ENCODE measurements at regions not wholly inside any gene's neighbourhood (a gene's known extent, or its start where the extent isn't known, plus 50 kb on each side); places are given as distances from the start of the nearest gene placed in this dataset.
"Not testable (repeated sequence)": the region's sequence is repeated elsewhere in the genome, so short reads cannot be mapped to it uniquely, and the experiment has no call there.

DNA sequence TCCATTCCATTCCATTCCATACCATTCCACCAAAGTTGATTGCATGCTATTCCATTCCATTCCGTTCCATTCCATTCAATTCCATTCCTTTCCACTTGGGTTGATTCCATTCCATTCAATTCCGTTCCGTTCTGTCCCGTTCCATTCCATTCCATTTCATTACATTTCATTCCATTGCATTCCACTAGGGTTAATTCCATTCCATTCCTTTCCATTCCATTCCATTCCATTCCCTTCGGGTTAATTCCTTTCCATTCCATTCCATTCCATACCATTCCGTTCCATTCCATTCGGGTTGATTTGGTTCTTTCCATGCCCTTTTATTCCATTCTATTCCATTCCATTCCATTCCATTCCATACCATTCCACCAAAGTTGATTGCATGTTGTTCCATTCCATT is 131.9 kb downstream of the CWH43 start:
- DNase-seq (ENCODE audit: low spot score), result not testable (repeated sequence)

GRCh38 chr4:49118379-49119212 is 132.5 kb downstream of the CWH43 start:
- not testable (repeated sequence) for DNase-seq (ENCODE audit: low spot score)

- not testable (repeated sequence) for DNase-seq (ENCODE audit: low spot score)
Measured at GRCh38 chr4:49119345-49119744, 133.3 kb downstream of the CWH43 start.

DNA sequence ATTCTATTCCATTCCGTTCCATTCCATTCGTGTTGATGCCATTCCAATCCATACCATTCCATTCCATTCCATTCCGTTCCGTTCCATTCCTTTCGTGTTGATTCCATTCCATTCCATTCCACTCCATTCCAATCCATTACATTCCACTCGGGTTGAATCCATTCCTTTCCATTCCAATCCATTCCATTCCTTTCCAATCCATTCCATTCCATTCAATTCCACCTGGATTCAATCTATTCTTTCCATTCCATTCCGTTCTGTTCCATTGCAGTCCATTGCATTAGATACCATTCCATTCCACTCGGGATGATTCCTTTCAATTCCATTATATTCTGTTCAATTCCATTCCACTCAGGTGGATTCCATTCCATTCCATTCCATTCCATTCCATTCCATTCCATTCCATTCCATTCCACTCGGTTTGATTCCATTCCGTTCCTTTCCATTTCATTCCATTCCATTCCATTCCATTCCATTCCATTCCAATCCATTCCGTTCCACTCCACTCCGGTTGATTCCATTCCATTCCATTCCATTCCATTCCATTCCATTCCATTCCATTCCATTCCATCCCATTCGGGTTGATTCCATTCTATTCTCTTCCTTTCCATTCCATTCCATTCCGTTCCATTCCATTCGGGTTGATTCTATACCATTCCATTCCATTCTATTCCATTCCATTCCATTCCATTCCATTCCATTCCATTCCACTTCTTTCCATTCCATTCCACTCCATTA is 134.1 kb downstream of the CWH43 start:
- not testable (repeated sequence) for DNase-seq (ENCODE audit: low spot score)

DNA sequence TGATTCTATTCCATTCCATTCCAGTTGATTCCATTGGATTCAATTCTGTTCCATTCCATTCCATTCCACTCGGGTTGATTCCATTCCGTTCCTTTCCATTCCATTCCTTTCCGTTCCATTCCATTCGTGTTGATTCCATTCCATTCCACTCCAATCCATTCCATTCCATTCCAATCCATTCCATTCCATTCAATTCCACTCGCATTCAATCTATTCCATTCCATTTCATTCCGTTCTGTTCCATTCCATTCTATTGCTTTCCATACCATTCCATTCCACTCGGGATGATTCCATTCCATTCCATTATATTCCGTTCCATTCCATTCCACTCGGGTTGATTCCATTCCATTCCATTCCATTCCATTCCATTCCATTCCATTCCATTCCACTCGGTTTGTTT is 134.7 kb downstream of the CWH43 start:
- DNase-seq (ENCODE audit: low spot score), result not testable (repeated sequence)

DNA sequence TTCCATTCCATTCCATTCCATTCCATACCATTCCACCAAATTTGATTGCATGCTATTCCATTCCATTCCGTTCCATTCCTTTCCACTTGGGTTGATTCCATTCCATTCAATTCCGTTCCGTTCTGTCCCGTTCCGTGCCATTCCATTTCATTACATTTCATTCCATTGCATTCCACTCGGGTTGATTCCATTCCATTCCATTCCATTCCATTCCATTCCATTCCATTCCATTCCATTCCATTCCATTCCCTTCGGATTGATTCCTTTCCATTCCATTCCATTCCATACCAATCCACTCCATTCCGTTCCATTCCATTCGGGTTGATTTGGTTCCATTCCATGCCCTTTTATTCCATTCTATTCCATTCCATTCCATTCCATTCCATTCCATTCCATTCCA is 140.4 kb downstream of the CWH43 start:
- not testable (repeated sequence) for DNase-seq (ENCODE audit: low spot score)

DNA sequence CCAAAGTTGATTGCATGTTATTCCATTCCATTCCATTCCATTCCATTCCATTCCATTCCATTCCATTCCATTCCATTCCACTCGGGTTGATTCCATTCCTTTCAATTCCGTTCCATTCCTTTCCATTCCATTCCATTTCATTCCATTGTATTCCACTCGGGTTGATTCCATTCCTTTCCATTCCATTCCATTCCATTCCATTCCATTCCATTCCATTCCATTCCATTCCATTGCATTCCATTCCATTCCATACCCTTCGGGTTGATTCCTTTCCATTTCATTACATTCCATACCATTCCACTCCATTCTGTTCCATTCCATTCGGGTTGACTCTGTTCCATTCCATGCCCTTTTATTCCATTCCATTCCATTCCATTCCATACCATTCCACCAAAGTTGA is 140.8 kb downstream of the CWH43 start:
- DNase-seq (ENCODE audit: low spot score), result not testable (repeated sequence)

DNA sequence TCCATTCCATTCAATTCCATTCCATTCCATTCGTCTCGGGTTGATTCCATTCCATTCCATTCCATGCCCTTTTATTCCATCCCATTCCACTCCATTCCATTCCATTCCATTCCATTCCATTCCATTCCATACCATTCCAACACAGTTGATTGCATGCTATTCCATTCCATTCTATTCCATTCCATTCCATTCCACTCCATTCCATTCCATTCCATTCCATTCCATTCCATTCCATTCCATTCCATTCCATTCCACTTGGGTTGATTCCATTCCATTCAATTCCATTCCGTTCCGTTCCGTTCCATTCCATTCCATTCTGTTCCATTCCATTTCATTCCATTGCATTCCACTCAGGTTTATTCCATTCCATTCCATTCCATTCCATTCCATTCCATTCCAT is 143.3 kb downstream of the CWH43 start:
- DNase-seq (ENCODE audit: low spot score), result not testable (repeated sequence)

GRCh38 chr4:49129870-49130269 is 143.8 kb downstream of the CWH43 start:
- not testable (repeated sequence) for DNase-seq (ENCODE audit: low spot score)

DNA sequence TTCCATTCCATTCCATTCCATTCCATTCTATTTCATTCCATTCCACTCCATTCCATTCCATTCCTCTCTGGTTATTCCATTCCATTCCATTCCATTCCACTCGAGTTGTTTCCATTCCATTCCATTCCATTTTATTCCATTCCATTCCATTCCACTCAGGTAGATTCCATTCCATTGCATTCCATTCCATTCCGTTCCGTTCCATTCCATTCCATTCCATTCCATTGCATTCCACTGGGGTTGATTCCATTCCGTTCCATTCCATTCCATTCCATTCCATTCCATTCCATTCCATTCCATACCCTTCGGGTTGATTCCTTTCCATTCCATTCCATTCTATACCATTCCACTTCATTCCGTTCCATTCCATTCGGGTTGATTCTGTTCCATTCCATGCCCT is 144.6 kb downstream of the CWH43 start:
- not testable (repeated sequence) for DNase-seq (ENCODE audit: low spot score)

DNA sequence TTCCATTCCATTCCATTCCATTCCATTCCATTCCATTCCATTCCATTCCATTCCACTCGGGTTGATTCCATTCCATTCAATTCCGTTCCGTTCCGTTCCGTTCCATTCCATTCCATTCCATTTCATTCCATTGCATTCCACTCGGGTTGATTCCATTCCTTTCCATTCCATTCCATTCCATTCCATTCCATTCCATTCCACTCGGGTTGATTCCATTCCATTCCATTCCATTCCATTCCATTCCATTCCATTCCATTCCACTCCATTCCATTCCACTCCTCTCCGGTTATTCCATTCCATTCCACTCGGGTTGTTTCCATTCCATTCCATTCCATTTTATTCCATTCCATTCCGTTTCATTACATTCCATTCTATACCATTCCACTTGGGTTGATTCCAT is 151.0 kb downstream of the CWH43 start:
- not testable (repeated sequence) for DNase-seq (ENCODE audit: low spot score)

DNA sequence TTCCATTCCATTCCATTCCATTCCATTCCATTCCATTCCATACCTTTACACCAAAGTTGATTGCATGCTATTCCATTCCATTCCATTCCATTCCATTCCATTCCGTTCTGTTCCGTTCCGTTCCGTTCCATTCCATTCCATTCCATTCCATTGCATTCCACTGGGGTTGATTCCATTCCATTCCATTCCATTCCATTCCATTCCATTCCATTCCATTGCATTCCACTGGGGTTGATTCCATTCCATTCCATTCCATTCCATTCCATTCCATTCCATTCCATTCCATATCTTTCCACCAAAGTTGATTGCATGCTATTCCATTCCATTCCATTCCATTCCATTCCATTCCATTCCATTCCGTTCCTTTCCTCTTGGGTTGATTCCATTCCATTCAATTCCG is 151.9 kb downstream of the CWH43 start:
- DNase-seq (ENCODE audit: low spot score), result not testable (repeated sequence)

GRCh38 chr4:49138818-49139217 is 152.7 kb downstream of the CWH43 start:
- not testable (repeated sequence) for DNase-seq (ENCODE audit: low spot score)

DNA sequence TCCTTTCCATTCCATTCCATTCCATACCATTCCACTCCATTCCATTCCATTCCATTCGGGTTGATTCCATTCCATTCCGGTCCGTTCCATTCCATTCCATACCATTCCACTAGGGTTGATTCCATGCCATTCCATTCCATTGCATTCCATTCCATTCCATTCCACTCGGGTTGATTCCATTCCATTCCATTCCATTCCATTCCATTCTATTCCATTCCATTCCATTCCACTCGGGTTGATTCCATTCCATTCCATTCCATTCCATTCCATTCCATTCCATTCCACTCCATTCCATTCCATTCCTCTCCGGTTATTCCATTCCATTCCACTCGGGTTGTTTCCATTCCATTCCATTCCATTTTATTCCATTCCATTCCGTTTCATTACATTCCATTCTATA is 153.4 kb downstream of the CWH43 start:
- DNase-seq (ENCODE audit: low spot score), result not testable (repeated sequence)

DNA sequence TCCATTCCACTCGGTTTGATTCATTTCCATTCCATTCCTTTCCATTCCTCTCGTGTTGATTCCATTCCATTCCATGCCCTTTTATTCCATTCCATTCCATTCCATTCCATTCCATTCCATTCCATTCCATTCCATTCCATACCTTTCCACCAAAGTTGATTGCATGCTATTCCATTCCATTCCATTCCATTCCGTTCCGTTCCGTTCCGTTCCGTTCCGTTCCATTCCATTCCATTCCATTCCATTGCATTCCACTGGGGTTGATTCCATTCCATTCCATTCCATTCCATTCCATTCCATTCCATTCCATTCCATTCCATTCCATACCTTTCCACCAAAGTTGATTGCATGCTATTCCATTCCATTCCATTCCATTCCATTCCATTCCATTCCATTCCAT is 154.3 kb downstream of the CWH43 start:
- DNase-seq (ENCODE audit: low spot score), result not testable (repeated sequence)

GRCh38 chr4:49141955-49142354 is 155.9 kb downstream of the CWH43 start:
- DNase-seq (ENCODE audit: low spot score), result not testable (repeated sequence)

- DNase-seq (ENCODE audit: low spot score), result not testable (repeated sequence)
Measured at GRCh38 chr4:49147143-49147542, 161.1 kb downstream of the CWH43 start.

- not testable (repeated sequence) for DNase-seq (ENCODE audit: low spot score)
Measured at GRCh38 chr4:49147596-49147995, 161.5 kb downstream of the CWH43 start.

GRCh38 chr4:49149006-49149975 is 163.2 kb downstream of the CWH43 start:
- not testable (repeated sequence) for DNase-seq (ENCODE audit: low spot score)

DNA sequence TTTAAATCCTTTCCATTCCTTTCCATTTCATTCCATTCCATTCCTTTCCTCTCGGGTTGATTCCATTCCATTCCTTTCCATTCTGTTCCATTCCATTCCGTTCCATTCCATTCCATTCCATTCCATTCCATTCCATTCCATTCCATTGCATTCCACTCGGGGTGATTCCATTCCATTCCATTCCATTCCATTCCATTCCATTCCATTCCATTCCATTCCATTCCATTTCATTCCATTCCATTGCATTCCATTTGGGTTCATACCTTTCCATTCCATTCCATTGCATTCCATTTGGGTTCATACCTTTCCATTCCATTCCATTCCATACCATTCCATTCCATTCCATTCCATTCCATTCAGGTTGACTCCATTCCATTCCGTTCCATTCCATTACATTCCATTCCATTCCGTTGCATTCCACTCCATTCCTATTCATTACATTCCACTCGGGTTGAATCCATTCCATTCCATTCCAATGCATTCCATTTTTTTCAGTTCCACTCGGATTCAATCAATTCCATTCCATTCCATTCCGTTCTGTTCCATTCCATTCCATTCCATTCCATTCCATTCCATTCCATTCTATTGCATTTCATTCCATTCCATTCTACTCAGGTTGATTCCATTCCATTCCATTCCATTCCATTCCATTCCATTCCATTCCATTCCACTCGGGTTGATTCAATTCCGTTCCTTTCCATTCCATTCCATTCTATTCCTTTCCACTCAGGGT is 164.4 kb downstream of the CWH43 start:
- DNase-seq (ENCODE audit: low spot score), result not testable (repeated sequence)

DNA sequence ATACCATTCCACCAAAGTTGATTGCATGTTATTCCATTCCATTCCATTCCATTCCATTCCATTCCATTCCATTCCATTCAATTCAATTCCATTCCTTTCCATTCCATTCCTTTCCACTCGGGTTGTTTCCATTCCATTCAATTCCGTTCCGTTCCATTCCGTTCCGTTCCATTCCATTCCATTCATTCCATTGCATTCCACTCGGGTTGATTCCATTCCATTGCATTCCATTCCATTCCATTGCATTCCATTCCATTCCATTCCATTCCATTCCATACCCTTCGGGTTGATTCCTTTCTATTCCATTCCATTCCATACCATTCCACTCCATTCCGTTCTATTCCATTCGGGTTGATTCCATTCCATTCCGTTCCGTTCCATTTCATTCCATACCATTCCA is 166.9 kb downstream of the CWH43 start:
- DNase-seq (ENCODE audit: low spot score), result not testable (repeated sequence)

All from GM20000 (cell line).